Naive thymus-derived CD4-positive, alpha-beta T cell (primary cell): ENCODE measurements at regions not wholly inside any gene's neighbourhood (a gene's known extent, or its start where the extent isn't known, plus 50 kb on each side); places are given as distances from the start of the nearest gene placed in this dataset.

Experiments
- ATAC-seq: fragments of 150-1000 bp; cut with Tn5 transposase; 2 replicates; pipeline ENCODE4 v1.10.0; 2021; ENCODE audit warnings: mild to moderate bottlenecking, moderate library complexity
- CTCF ChIA-PET: fragments of 350-600 bp; sonication (Branson Sonifier 250); formaldehyde crosslinking; loops from one replicate; lab custom pipeline; 2021; ENCODE audit warnings: antibody characterized with exemption; lab: Charles Lee
- POLR2A ChIA-PET: fragments of 350-600 bp; sonication (Branson Sonifier 250); formaldehyde crosslinking; loops from one replicate; lab custom pipeline; 2021; ENCODE audit warnings: antibody characterized with exemption, inconsistent platforms; lab: Charles Lee
- DNase-seq, 9 donors: peaks; one replicate each; pipeline versions ENCODE4 v3.0.0 to v3.0.0-alpha.2; 2020 to 2022; ENCODE audit warnings: mixed read lengths in 1 of 9
- H3K27ac ChIP-seq: one replicate; pipeline ENCODE4 v1.7.0; 2013; ENCODE audit warnings: mild to moderate bottlenecking, low read depth, low read length, moderate library complexity
- H3K27me3 ChIP-seq, 2 donors: one replicate each; pipeline ENCODE4 v1.7.0; 2013; ENCODE audit warnings: low read length in 2 of 2, mild to moderate bottlenecking in 2 of 2, moderate library complexity in 2 of 2; ENCODE audit not compliant: control insufficient read depth in 2 of 2, insufficient read depth in 2 of 2
- H3K36me3 ChIP-seq, 3 experiments: 1 replicate in 2 of 3; 2 replicates in 1 of 3; pipeline ENCODE4 v1.7.0; 2013; ENCODE audit warnings: low read length in 3 of 3, mild to moderate bottlenecking in 3 of 3, moderate library complexity in 1 of 3; ENCODE audit not compliant: insufficient read depth in 3 of 3, control insufficient read depth in 2 of 3
- H3K4me1 ChIP-seq, 2 donors: one replicate each; pipeline ENCODE4 v1.7.0; 2013; ENCODE audit warnings: low read length in 2 of 2, mild to moderate bottlenecking in 2 of 2, moderate library complexity in 1 of 2; ENCODE audit not compliant: control insufficient read depth in 2 of 2, insufficient read depth in 2 of 2
- H3K4me3 ChIP-seq: 2 replicates; pipeline ENCODE4 v1.7.0; 2013; ENCODE audit warnings: mild to moderate bottlenecking, low read length
- H3K9me3 ChIP-seq, 3 experiments: 1 replicate in 2 of 3; 2 replicates in 1 of 3; pipeline ENCODE4 v1.7.0; 2013; ENCODE audit warnings: low read length in 3 of 3; ENCODE audit not compliant: control insufficient read depth in 2 of 3
- H3K27ac Mint-ChIP-seq, 9 donors: one replicate each; pipeline ENCODE4 v1.8.0; 2020 to 2022; ENCODE audit warnings: mixed read lengths in 9 of 9, mild to moderate bottlenecking in 8 of 9, moderate library complexity in 5 of 9, inconsistent platforms in 2 of 9
- H3K27me3 Mint-ChIP-seq, 5 donors: one replicate each; pipeline ENCODE4 v1.8.0; 2021 to 2022; ENCODE audit warnings: mixed read lengths in 5 of 5, mild to moderate bottlenecking in 1 of 5
- H3K36me3 Mint-ChIP-seq, 5 donors: one replicate each; pipeline ENCODE4 v1.8.0; 2020 to 2022; ENCODE audit warnings: mixed read lengths in 5 of 5, mild to moderate bottlenecking in 3 of 5, inconsistent platforms in 1 of 5
- H3K4me1 Mint-ChIP-seq, 7 donors: one replicate each; pipeline ENCODE4 v1.8.0; 2020 to 2022; ENCODE audit warnings: mixed read lengths in 7 of 7, mild to moderate bottlenecking in 3 of 7, inconsistent platforms in 1 of 7
- H3K4me3 Mint-ChIP-seq, 10 donors: one replicate each; pipeline ENCODE4 v1.8.0; 2020 to 2022; ENCODE audit warnings: mild to moderate bottlenecking in 10 of 10, mixed read lengths in 10 of 10, moderate library complexity in 6 of 10, inconsistent platforms in 2 of 10
- H3K9me3 Mint-ChIP-seq, 11 donors: one replicate each; pipeline ENCODE4 v1.8.0; 2020 to 2022; ENCODE audit warnings: mixed read lengths in 11 of 11, mild to moderate bottlenecking in 4 of 11, inconsistent platforms in 1 of 11, moderate library complexity in 1 of 11
- intact Hi-C, 2 donors: fragments of 100-400 bp; cut with micrococcal nuclease; formaldehyde crosslinking; loops; one replicate each; pipeline ENCODE4 v1.15.1; 2023

DNA sequence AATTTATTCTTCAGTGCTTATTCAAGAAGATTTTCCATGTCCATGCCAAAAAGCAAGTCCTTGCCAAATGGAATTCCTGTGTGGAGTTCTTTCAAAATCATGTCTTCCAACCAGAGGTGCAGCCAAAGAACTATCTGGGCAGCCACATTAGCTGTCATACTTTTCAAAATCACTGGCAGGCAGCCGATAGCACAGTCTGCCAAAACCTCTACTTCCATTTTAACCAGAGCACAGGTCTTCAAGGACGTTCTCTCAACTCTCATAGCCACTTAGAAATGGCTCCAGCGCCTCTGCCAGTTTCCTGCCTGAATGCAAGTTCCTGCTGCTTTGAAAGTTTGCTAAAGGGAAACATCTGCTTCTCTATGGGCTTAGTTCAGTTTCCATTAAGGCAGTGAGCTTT, 975.7 kb upstream of the ADGRL4 start:
- Histone ChIP-seq H3K36me3 (no peaks in the 10 kb centered on the region), H3K4me1 (no peaks in the 10 kb centered on the region), H3K4me3 (no peak overlapping the region), H3K27me3 (no peaks in the 10 kb centered on the region), H3K27ac (no peak overlapping the region), H3K9me3 (no peaks in the 10 kb centered on the region)
- no peak for DNase-seq
- Mint-ChIP-seq H3K9me3 (peaks cover 0 to 18% (median 6%) of the 10 kb centered on the region in 11 donors), H3K27ac (no peak overlapping the region), H3K4me3 (no peak overlapping the region), H3K4me1 (no peaks in the 10 kb centered on the region), H3K36me3 (peaks cover 0 to 4% (median 0%) of the 10 kb centered on the region in 5 donors), H3K27me3 (no peaks in the 10 kb centered on the region)
- ChIA-PET POLR2A (no interaction called here), CTCF (no interaction called here)
- no peak for ATAC-seq
- intact Hi-C loops, result no loop called here

DNA sequence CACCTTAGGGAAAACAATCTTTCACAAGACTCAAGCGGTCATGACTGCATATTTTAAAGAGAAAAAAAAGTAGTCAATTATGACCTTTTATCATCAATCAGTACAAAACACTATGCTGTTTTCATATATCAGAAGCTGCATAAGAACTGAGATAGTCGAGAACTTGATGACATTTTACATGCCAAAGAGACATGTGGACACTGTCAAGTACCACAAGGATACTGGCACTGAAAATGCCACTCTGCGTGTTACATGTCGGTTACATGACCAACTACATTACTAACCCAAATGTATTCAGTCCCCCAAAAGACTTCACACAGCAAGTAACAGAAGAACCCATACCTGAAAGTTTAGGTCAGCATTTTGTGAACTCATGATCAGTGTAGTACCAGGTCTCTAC, 975.0 kb upstream of the ADGRL4 start:
- POLR2A ChIA-PET, result no interaction called here
- intact Hi-C loops, result no loop called here
- Mint-ChIP-seq H3K36me3 (peaks cover 0 to 4% (median 0%) of the 10 kb centered on the region in 5 donors), H3K4me3 (no peak overlapping the region), H3K4me1 (no peaks in the 10 kb centered on the region), H3K9me3 (peaks cover 0 to 18% (median 7%) of the 10 kb centered on the region in 11 donors), H3K27me3 (no peaks in the 10 kb centered on the region), H3K27ac (no peak overlapping the region)
- no peaks in the 10 kb centered on the region for H3K4me1 ChIP-seq
- ATAC-seq (no peak), DNase-seq (no peak)
- H3K4me3 ChIP-seq, result no peak overlapping the region
- H3K36me3 ChIP-seq, result no peaks in the 10 kb centered on the region
- H3K27ac ChIP-seq, result no peak overlapping the region
- no peaks in the 10 kb centered on the region for H3K27me3 ChIP-seq
- H3K9me3 ChIP-seq, result no peaks in the 10 kb centered on the region
- CTCF ChIA-PET, result no interaction called here

DNA sequence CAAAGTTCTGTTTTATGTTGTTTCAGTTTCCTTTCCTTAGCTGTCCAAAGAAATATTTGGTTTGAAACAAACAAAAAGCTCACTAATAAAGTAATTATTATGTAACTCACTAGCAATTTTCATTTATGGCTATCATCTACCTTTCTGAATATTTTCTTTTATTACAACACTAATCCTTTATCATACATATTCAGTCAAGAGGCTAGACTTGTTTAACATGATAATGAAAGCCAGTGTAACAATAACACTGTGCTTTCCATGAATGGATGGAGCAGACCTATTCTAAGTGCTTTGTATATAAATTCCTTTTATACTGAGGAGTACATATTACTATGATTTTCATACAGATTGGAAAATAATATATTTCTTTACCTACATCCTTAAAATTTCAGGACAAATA, 972.8 kb upstream of the ADGRL4 start:
- no peaks in the 10 kb centered on the region for H3K36me3 Mint-ChIP-seq
- ChIA-PET CTCF (no interaction called here), POLR2A (no interaction called here)
- no peak for DNase-seq
- Histone ChIP-seq H3K36me3 (no peaks in the 10 kb centered on the region), H3K4me3 (no peak overlapping the region), H3K27me3 (no peaks in the 10 kb centered on the region), H3K4me1 (no peaks in the 10 kb centered on the region), H3K9me3 (no peaks in the 10 kb centered on the region), H3K27ac (no peak overlapping the region)
- H3K27ac Mint-ChIP-seq, result no peak overlapping the region
- H3K27me3 Mint-ChIP-seq, result no peaks in the 10 kb centered on the region
- no peaks in the 10 kb centered on the region for H3K4me1 Mint-ChIP-seq
- intact Hi-C loops, result no loop called here
- no peak for ATAC-seq
- H3K9me3 Mint-ChIP-seq, result peaks cover 0 to 17% (median 4%) of the 10 kb centered on the region in 11 donors
- H3K4me3 Mint-ChIP-seq, result no peak overlapping the region

DNA sequence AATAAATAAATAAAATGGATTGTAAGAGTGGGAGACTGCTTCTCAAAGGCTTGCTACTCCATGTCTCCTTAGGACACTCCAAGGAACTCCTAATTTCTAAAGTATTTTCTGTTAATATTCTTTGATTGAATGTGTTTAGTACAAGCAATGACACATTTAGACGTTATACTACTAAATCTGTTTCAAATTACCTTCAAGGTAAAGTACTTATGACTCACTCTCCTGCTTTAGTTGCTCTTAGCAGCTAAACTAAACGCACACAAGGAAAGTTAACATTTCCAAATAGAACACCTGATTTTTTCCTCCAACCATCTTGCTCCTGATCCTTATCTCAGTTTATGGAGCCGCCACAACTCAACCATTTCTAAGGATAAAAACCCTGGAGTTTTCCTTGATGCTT, 969.8 kb upstream of the ADGRL4 start:
- Mint-ChIP-seq H3K4me1 (no peaks in the 10 kb centered on the region), H3K36me3 (no peaks in the 10 kb centered on the region), H3K4me3 (no peak overlapping the region), H3K9me3 (peaks cover 0 to 16% (median 4%) of the 10 kb centered on the region in 11 donors), H3K27ac (no peak overlapping the region), H3K27me3 (no peaks in the 10 kb centered on the region)
- H3K27ac ChIP-seq, result no peak overlapping the region
- ATAC-seq, result no peak
- H3K36me3 ChIP-seq, result no peaks in the 10 kb centered on the region
- CTCF ChIA-PET, result no interaction called here
- intact Hi-C loops, result no loop called here
- DNase-seq, result no peak
- no peak overlapping the region for H3K4me3 ChIP-seq
- POLR2A ChIA-PET, result no interaction called here
- H3K9me3 ChIP-seq, result no peaks in the 10 kb centered on the region
- no peaks in the 10 kb centered on the region for H3K4me1 ChIP-seq
- H3K27me3 ChIP-seq, result no peaks in the 10 kb centered on the region

GRCh38 chr1:79974659-79975058, 968.1 kb upstream of the ADGRL4 start:
- Histone ChIP-seq H3K27ac (no peak overlapping the region), H3K9me3 (no peaks in the 10 kb centered on the region), H3K27me3 (no peaks in the 10 kb centered on the region), H3K4me3 (no peak overlapping the region), H3K36me3 (no peaks in the 10 kb centered on the region), H3K4me1 (no peaks in the 10 kb centered on the region)
- POLR2A ChIA-PET, result no interaction called here
- intact Hi-C loops, result no loop called here
- H3K9me3 Mint-ChIP-seq, result peaks cover 0 to 16% (median 4%) of the 10 kb centered on the region in 11 donors
- no peak for DNase-seq
- no peak overlapping the region for H3K27ac Mint-ChIP-seq
- no peak for ATAC-seq
- H3K4me1 Mint-ChIP-seq, result no peaks in the 10 kb centered on the region
- CTCF ChIA-PET, result no interaction called here
- no peak overlapping the region for H3K4me3 Mint-ChIP-seq
- H3K36me3 Mint-ChIP-seq, result no peaks in the 10 kb centered on the region
- H3K27me3 Mint-ChIP-seq, result no peaks in the 10 kb centered on the region

GRCh38 chr1:79969886-79970285, 963.4 kb upstream of the ADGRL4 start:
- Mint-ChIP-seq H3K27ac (no peak overlapping the region), H3K4me3 (no peak overlapping the region), H3K36me3 (peaks cover 0 to 4% (median 0%) of the 10 kb centered on the region in 5 donors), H3K9me3 (peaks cover 0 to 24% (median 6%) of the 10 kb centered on the region in 11 donors), H3K27me3 (no peaks in the 10 kb centered on the region), H3K4me1 (no peaks in the 10 kb centered on the region)
- intact Hi-C loops, result no loop called here
- CTCF ChIA-PET, result interaction anchor here (0.7 kb wide), 1 partner anchor 14 kb away, joined by 3 read pairs; no protein-coding TSS in a partner anchor
- H3K4me1 ChIP-seq, result no peaks in the 10 kb centered on the region
- DNase-seq (no peak), ATAC-seq (no peak)
- H3K4me3 ChIP-seq, result no peak overlapping the region
- POLR2A ChIA-PET, result no interaction called here
- H3K27me3 ChIP-seq, result no peaks in the 10 kb centered on the region
- no peaks in the 10 kb centered on the region for H3K36me3 ChIP-seq
- no peak overlapping the region for H3K27ac ChIP-seq
- H3K9me3 ChIP-seq, result no peaks in the 10 kb centered on the region

- no peak overlapping the region for H3K27ac Mint-ChIP-seq
- intact Hi-C loops, result no loop called here
These were observed 959.9 kb upstream of the ADGRL4 start for GRCh38 chr1:79966438-79966837.

More at GRCh38 chr1:79966438-79966837, 959.9 kb upstream of the ADGRL4 start:
- H3K27me3 ChIP-seq, result no peaks in the 10 kb centered on the region
- no peaks in the 10 kb centered on the region for H3K36me3 ChIP-seq
- H3K9me3 Mint-ChIP-seq, result peaks cover 4 to 33% (median 11%) of the 10 kb centered on the region in 11 donors
- CTCF ChIA-PET, result no interaction called here
- no peaks in the 10 kb centered on the region for H3K4me1 Mint-ChIP-seq
- H3K4me3 Mint-ChIP-seq, result no peak overlapping the region
- no peak overlapping the region for H3K27ac ChIP-seq
- H3K27me3 Mint-ChIP-seq, result no peaks in the 10 kb centered on the region
- peaks cover 0 to 5% (median 0%) of the 10 kb centered on the region in 5 donors for H3K36me3 Mint-ChIP-seq
- DNase-seq, result no peak
- no peaks in the 10 kb centered on the region for H3K4me1 ChIP-seq
- no peaks in the 10 kb centered on the region for H3K9me3 ChIP-seq
- no peak for ATAC-seq
- POLR2A ChIA-PET, result no interaction called here
- no peak overlapping the region for H3K4me3 ChIP-seq
